TTC549 (cell line): ENCODE measurements at regions not wholly inside any gene's neighbourhood (a gene's known extent, or its start where the extent isn't known, plus 50 kb on each side); places are given as distances from the start of the nearest gene placed in this dataset.

Experiments
- FAIRE-seq: peaks from 2 replicates; lab custom pipeline; 2012; peaks lifted over from hg19 to GRCh38; lab: Jason Lieb, UNC

- FAIRE-seq = no peak
These were observed 55.8 kb upstream of the OR6J1 start for GRCh38 chr14:22699801-22700564.

GRCh38 chr14:22713631-22713950 lies 52.9 kb upstream of the OXA1L start:
- FAIRE-seq = no peak

DNA sequence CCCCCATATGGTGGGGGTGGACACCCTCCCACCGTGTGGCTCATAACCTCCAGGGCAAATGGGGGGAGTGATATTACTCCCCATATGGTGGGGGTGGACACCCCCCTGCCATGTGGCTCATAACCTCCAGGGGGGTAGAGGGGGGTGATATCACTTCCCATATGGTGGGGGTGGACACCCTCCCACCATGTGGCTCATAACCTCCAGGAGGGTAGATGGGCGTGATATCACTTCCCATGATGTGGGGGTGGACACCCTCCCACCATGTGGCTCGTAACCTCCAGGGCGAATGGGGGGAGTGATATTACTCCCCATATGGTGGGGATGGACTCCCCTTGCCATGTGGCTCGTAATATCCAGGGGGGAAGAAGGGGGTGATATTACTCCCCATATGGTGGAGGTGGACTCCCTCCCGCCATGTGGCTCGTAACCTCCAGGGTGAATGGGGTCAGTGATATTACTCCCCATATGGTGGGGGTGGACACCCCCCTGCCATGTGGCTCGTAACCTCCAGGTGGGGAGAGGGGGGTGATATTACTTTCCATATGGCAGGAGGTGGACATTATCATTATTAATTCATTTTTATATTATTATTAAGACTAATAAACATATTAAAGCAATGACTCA lies 51.2 kb upstream of the OXA1L start:
- FAIRE-seq = no peak

GRCh38 chr14:22715890-22716289 lies 50.6 kb upstream of the OXA1L start:
- peak; percentile 87 for FAIRE-seq
